HFFc6 (cell line): ENCODE measurements at regions not wholly inside any gene's neighbourhood (a gene's known extent, or its start where the extent isn't known, plus 50 kb on each side); places are given as distances from the start of the nearest gene placed in this dataset.
"Not testable (repeated sequence)": the region's sequence is repeated elsewhere in the genome, so short reads cannot be mapped to it uniquely, and the experiment has no call there.

ENCODE experiments used
- DNase-seq: peaks from one replicate; pipeline ENCODE4 v3.0.0-alpha.2; 2018
- H3K27ac Mint-ChIP-seq: 2 replicates; pipeline ENCODE4 v1.8.0; 2020; ENCODE audit warnings: mild to moderate bottlenecking, mixed read lengths
- H3K27me3 Mint-ChIP-seq: 2 replicates; pipeline ENCODE4 v1.8.0; 2021; ENCODE audit warnings: mild to moderate bottlenecking, moderate library complexity, mixed read lengths; ENCODE audit not compliant: insufficient read depth
- H3K36me3 Mint-ChIP-seq: 2 replicates; pipeline ENCODE4 v1.8.0; 2021; ENCODE audit warnings: low read depth, mixed read lengths
- H3K4me1 Mint-ChIP-seq: 2 replicates; pipeline ENCODE4 v1.8.0; 2020; ENCODE audit warnings: low read depth, mixed read lengths
- H3K4me3 Mint-ChIP-seq: 2 replicates; pipeline ENCODE4 v1.8.0; 2020; ENCODE audit warnings: mild to moderate bottlenecking, moderate library complexity, mixed read lengths
- H3K9me3 Mint-ChIP-seq: 2 replicates; pipeline ENCODE4 v1.8.0; 2020; ENCODE audit warnings: mild to moderate bottlenecking, mixed read lengths
- TF ChIP-seq, protein P1 (sequence below): fragments of 200-600 bp; sonication (generic); IDR thresholded peaks from 2 replicates; pipeline ENCODE4 v1.5.0; 2021; ENCODE audit warnings: antibody characterized with exemption, mild to moderate bottlenecking

DNA sequence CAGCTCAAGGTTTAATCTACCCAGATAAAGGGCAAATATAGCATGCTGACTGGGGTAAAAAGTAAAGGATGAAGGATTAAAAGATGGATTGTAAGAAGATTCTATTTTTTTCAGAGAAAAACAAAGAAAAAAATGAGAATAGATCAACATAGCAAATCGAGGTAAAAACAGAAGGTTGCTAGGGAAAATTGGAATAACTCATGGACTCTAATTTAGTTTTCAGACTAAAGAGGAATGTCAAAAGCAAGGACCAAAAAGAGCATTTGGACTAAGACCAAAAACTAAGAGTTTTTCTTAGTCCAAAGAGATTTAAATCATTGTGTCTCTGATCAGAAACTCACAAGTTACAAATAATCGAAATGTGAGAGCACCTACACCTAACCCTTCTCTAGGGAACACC lies 250.7 kb upstream of the PTPRD start:
- no peaks in the 10 kb centered on the region for H3K36me3 Mint-ChIP-seq
- no peak overlapping the region for H3K4me3 Mint-ChIP-seq
- H3K9me3 Mint-ChIP-seq: peaks cover 21% of the 10 kb centered on the region
- H3K27ac Mint-ChIP-seq: no peak overlapping the region
- no peak for DNase-seq
- TF ChIP-seq, protein P1, sequence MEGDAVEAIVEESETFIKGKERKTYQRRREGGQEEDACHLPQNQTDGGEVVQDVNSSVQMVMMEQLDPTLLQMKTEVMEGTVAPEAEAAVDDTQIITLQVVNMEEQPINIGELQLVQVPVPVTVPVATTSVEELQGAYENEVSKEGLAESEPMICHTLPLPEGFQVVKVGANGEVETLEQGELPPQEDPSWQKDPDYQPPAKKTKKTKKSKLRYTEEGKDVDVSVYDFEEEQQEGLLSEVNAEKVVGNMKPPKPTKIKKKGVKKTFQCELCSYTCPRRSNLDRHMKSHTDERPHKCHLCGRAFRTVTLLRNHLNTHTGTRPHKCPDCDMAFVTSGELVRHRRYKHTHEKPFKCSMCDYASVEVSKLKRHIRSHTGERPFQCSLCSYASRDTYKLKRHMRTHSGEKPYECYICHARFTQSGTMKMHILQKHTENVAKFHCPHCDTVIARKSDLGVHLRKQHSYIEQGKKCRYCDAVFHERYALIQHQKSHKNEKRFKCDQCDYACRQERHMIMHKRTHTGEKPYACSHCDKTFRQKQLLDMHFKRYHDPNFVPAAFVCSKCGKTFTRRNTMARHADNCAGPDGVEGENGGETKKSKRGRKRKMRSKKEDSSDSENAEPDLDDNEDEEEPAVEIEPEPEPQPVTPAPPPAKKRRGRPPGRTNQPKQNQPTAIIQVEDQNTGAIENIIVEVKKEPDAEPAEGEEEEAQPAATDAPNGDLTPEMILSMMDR: no peak
- no peaks in the 10 kb centered on the region for H3K4me1 Mint-ChIP-seq
- H3K27me3 Mint-ChIP-seq: no peaks in the 10 kb centered on the region

DNA sequence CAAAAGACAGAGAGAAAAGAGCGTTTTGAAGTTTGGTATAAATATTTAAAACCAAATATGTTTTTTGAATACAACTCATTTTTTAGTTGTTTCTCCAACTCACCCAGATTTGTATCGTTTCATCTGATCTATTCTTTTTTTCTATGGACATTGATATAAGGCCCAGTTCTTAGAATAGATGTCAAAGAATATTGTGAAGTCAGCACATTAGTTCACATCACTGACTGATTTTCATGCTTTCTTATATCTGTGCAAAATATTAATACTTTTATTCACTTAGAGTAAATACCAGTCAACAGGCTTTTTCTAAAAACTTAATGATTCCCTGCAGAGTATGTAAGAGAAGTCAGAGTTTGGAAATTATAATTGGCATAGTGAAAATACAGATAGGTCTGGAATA lies 254.4 kb upstream of the PTPRD start:
- TF ChIP-seq, protein P1: no peak
- Mint-ChIP-seq H3K36me3 (no peaks in the 10 kb centered on the region), H3K27ac (no peak overlapping the region), H3K27me3 (no peaks in the 10 kb centered on the region), H3K4me3 (no peak overlapping the region), H3K4me1 (no peaks in the 10 kb centered on the region), H3K9me3 (peaks cover 30% of the 10 kb centered on the region)
- no peak for DNase-seq

DNA sequence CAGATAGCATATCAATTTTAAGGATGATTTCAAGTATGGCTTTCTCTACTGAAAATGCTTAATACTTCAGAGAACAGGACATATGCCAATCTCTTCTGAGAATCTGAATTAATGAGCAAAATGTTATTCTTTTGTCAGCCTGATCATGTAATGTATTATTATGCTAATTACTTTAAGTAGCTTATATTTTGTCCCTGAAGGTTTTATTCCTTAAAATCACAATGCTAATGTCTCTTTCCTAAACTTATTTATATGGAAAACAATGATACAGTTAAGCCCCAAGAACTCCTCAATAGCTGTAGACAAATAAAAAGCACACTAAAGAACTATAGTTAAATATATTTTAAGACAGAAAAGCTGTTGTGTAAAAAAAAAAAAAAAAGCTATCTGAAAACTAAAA lies 256.9 kb upstream of the PTPRD start:
- H3K9me3 Mint-ChIP-seq: peaks cover 35% of the 10 kb centered on the region
- H3K27ac Mint-ChIP-seq: no peak overlapping the region
- H3K4me3 Mint-ChIP-seq: no peak overlapping the region
- H3K36me3 Mint-ChIP-seq: peaks cover 5% of the 10 kb centered on the region; the same call in 1 of the 2 replicates
- H3K27me3 Mint-ChIP-seq: no peaks in the 10 kb centered on the region
- TF ChIP-seq, protein P1: no peak
- no peak for DNase-seq
- H3K4me1 Mint-ChIP-seq: no peaks in the 10 kb centered on the region

DNA sequence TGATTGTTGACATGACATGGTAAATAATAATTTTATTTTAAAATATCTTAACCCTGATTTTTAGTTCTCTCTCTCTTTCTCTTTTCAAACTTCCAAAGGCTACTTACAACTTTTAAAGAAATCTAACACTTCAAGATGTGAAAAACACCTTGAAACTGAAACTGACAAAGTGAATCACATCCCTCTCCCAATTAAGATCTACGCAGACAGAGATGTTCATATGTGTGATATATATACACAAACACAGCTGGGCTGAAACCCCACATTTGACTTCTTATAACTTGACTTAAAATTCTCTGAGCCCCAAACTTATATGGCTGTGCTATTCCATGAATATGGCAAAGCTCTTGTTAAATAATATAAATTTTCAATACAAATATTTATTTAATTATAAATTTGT lies 261.2 kb upstream of the PTPRD start:
- H3K4me1 Mint-ChIP-seq: no peaks in the 10 kb centered on the region

DNA sequence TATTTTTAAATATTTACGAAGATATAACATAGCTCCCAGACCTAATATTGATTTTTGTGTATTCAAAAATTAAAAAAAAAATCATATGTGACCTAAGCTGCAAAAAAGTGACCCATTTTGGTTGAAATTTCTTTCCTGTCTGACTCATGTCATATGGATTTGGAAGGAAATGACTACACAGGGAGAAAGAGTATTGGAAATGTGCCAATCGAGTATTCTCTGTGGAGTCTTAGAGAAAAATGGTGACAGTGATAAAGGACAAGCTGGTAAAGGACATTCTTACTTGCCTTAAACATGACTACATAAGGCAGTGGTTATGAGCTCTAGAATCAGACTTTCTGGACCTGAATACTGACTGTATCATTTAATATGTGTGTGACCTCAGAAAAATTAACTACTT lies 262.9 kb upstream of the PTPRD start:
- DNase-seq: no peak
- no peaks in the 10 kb centered on the region for H3K27me3 Mint-ChIP-seq
- no peak overlapping the region for H3K4me3 Mint-ChIP-seq
- TF ChIP-seq, protein P1: no peak
- peaks cover 45% of the 10 kb centered on the region for H3K9me3 Mint-ChIP-seq
- H3K27ac Mint-ChIP-seq: no peak overlapping the region
- peaks cover 5% of the 10 kb centered on the region; the same call in 1 of the 2 replicates for H3K36me3 Mint-ChIP-seq
- H3K4me1 Mint-ChIP-seq: no peaks in the 10 kb centered on the region

More for the DNA sequence above, 261.2 kb upstream of the PTPRD start:
- no peak overlapping the region for H3K4me3 Mint-ChIP-seq
- H3K27ac Mint-ChIP-seq: no peak overlapping the region
- TF ChIP-seq, protein P1: no peak
- no peak for DNase-seq
- peaks cover 5% of the 10 kb centered on the region; the same call in 1 of the 2 replicates for H3K36me3 Mint-ChIP-seq
- H3K27me3 Mint-ChIP-seq: no peaks in the 10 kb centered on the region
- H3K9me3 Mint-ChIP-seq: peaks cover 40% of the 10 kb centered on the region

DNA sequence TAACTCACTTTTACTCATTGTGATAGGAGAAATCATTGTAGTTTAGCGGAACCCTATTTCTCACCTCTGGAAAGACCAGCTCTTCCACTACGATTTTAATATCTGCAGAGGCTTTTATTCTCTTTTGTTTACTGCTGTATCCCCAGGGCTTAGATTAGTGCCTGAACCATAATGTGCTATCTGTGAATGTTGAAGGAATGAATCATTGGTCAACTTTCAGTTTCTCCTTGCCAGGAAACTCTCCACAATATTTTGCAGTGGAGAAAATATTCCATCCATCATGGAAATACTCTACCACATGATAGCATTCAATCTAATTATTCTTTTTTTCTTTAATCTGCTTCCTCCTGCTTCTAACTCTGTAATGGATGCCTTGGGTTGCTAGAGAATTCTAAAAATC lies 263.5 kb upstream of the PTPRD start:
- Mint-ChIP-seq H3K36me3 (peaks cover 5% of the 10 kb centered on the region; the same call in 1 of the 2 replicates), H3K27ac (no peak overlapping the region), H3K4me3 (no peak overlapping the region), H3K4me1 (no peaks in the 10 kb centered on the region), H3K9me3 (peaks cover 42% of the 10 kb centered on the region), H3K27me3 (no peaks in the 10 kb centered on the region)
- DNase-seq: no peak
- TF ChIP-seq, protein P1: no peak

DNA sequence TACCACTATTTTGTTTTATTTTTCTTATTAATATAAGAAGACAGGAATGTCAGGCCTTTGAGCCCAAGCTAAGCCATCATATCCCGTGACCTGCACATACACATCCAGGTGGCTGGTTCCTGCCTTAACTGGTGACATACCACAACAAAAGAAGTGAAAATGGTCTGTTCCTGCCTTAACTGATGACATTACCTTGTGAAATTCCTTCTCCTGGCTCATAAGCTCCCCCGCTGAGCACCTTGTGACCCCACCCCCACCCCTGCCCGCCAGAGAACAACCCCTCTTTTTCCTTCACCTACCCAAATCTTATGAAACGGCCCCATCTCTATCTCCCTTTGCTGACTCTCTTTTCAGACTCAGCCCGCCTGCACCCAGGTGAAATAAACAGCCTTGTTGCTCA lies 277.5 kb upstream of the PTPRD start:
- H3K4me1 Mint-ChIP-seq, H3K27me3 Mint-ChIP-seq, H3K36me3 Mint-ChIP-seq, DNase-seq, H3K4me3 Mint-ChIP-seq, H3K27ac Mint-ChIP-seq: not testable (repeated sequence)
- peaks cover 36% of the 10 kb centered on the region for H3K9me3 Mint-ChIP-seq
